ENCODE measurements at regions not wholly inside any gene's neighbourhood (a gene's known extent, or its start where the extent isn't known, plus 50 kb on each side); places are given as distances from the start of the nearest gene placed in this dataset.

GRCh38 chr5:60343102-60343501, 356.9 kb downstream of the DEPDC1B start:
- no peak overlapping the region for H2AFZ ChIP-seq (ENCODE audit: low read length)
- H3K27me3 Mint-ChIP-seq (ENCODE audit: low read depth): no peaks in the 10 kb centered on the region; the same call in 1 of the 2 replicates
- H4K91ac ChIP-seq (ENCODE audit: insufficient read length, low read depth, low read length): no peak overlapping the region
- no peak overlapping the region for H3T11ph ChIP-seq (ENCODE audit: low read length)
- H3K9me3 Mint-ChIP-seq: no peaks in the 10 kb centered on the region
- no peaks in the 10 kb centered on the region for H4K20me1 ChIP-seq (ENCODE audit: control insufficient read depth, insufficient read depth, insufficient read length)
- H2BK12ac ChIP-seq (ENCODE audit: insufficient read length, low read depth, low read length): no peak overlapping the region
- no peak overlapping the region for H3K18ac ChIP-seq (ENCODE audit: insufficient read length, low read depth, low read length)
- no peaks in the 10 kb centered on the region for H3K36me3 Mint-ChIP-seq (ENCODE audit: insufficient read depth in 1 of 3, low read depth in 3 of 3)
- no peaks in the 10 kb centered on the region for H3K4me1 Mint-ChIP-seq
- H4K5ac ChIP-seq (ENCODE audit: insufficient read length, low read depth, low read length): no peak overlapping the region
- WGBS (ENCODE audit: extremely low coverage, insufficient read length, low lambda C conversion rate): no CpG with 5 or more reads among the region's 4 CpGs
- no peak overlapping the region for H3K4ac ChIP-seq (ENCODE audit: low read depth, low read length)
- TF ChIP-seq CTCF (conservative IDR thresholded peaks at IDR 0.05): no peak
- DNase-seq: no peak
- no peak overlapping the region for H4K8ac ChIP-seq (replicated peaks; ENCODE audit: insufficient read length, low read depth, low read length)
- no peak overlapping the region for H3K9ac ChIP-seq (ENCODE audit: extremely low read depth, insufficient read length, low read length)
- H2BK120ac ChIP-seq (ENCODE audit: low read depth, low read length, poor library complexity, severe bottlenecking): no peak overlapping the region
- no peak overlapping the region for H3K4me2 ChIP-seq (ENCODE audit: insufficient read depth, insufficient read length, low read length)
- no peaks in the 10 kb centered on the region for H3K23me2 ChIP-seq (ENCODE audit: insufficient read length, low read depth, low read length, poor library complexity, severe bottlenecking)
- H2BK5ac ChIP-seq (ENCODE audit: insufficient read length, low read length): no peak overlapping the region
- H3K4me1 ChIP-seq (ENCODE audit: insufficient read depth, low read length): no peaks in the 10 kb centered on the region
- H2BK15ac ChIP-seq (ENCODE audit: low read depth, low read length): no peak overlapping the region
- H3K27ac Mint-ChIP-seq: no peak overlapping the region
- no peaks in the 10 kb centered on the region for H3K27me3 ChIP-seq (ENCODE audit: insufficient read depth, low read length)
- H3K14ac ChIP-seq (ENCODE audit: insufficient read depth, low read length): no peak overlapping the region
- no peaks in the 10 kb centered on the region for H3K9me3 ChIP-seq (ENCODE audit: control insufficient read depth, low read depth, low read length)
- H3K79me2 ChIP-seq (ENCODE audit: insufficient read depth, low read length): no peaks in the 10 kb centered on the region; the same call in 1 of the 2 replicates
- no peaks in the 10 kb centered on the region for H3K79me1 ChIP-seq (ENCODE audit: insufficient read depth, low read depth, low read length, poor library complexity, severe bottlenecking)
- no peak overlapping the region for H3K27ac ChIP-seq (ENCODE audit: insufficient read length, low read depth, low read length)
- H2AK5ac ChIP-seq (ENCODE audit: insufficient read length, low read length): no peak overlapping the region
- no peak overlapping the region for H2BK20ac ChIP-seq (ENCODE audit: low read depth, low read length, poor library complexity, severe bottlenecking)
- H3K4me3 Mint-ChIP-seq: no peak overlapping the region
- H3K56ac ChIP-seq (ENCODE audit: insufficient read length, low read depth, low read length): no peak overlapping the region
- H3K23ac ChIP-seq (ENCODE audit: insufficient read length, low read depth, low read length): no peak overlapping the region

Measured in H9 (cell line).